ENCODE measurements at regions not wholly inside any gene's neighbourhood (a gene's known extent, or its start where the extent isn't known, plus 50 kb on each side); places are given as distances from the start of the nearest gene placed in this dataset.

GRCh38 chr2:120820953-120821279, 85.2 kb downstream of the GLI2 start:
- no peak for TF ChIP-seq EP300 (IDR thresholded peaks at IDR 0.05; ENCODE audit: borderline replicate concordance)
- no peak for TF ChIP-seq ZBTB7A (IDR thresholded peaks at IDR 0.05; ENCODE audit: low read depth)
- TF ChIP-seq MAX (IDR thresholded peaks at IDR 0.05): no peak
- no peak for TF ChIP-seq USF1 (IDR thresholded peaks at IDR 0.05)
- no peak for TF ChIP-seq TAF1 (IDR thresholded peaks at IDR 0.05; ENCODE audit: low read depth)
- TF ChIP-seq EGR1 (IDR thresholded peaks at IDR 0.05): peak; percentile 50; the same call in 1 of the 2 replicates
- no peak for TF ChIP-seq FOXM1 (IDR thresholded peaks at IDR 0.05; ENCODE audit: borderline replicate concordance, low read depth)
- no peak for TF ChIP-seq YY1 (IDR thresholded peaks at IDR 0.05; ENCODE audit: low read depth)
- no peak for TF ChIP-seq REST (IDR thresholded peaks at IDR 0.05; ENCODE audit: low read depth)
- TF ChIP-seq RAD21 (IDR thresholded peaks at IDR 0.05; ENCODE audit: low read depth): no peak
